HEK293 (cell line): ENCODE measurements at regions not wholly inside any gene's neighbourhood (a gene's known extent, or its start where the extent isn't known, plus 50 kb on each side); places are given as distances from the start of the nearest gene placed in this dataset.

Source experiments
- CTCF ChIA-PET: fragments of 350-600 bp; formaldehyde crosslinking; extraction: SDS; loops from one replicate; lab custom pipeline; 2021; ENCODE audit warnings: antibody characterized with exemption; lab: Yijun Ruan, JAX
- POLR2A ChIA-PET: fragments of 300-600 bp; formaldehyde crosslinking; extraction: SDS; loops from one replicate; lab custom pipeline; 2020; ENCODE audit warnings: antibody characterized with exemption, inconsistent platforms; lab: Yijun Ruan, JAX
- H3K27ac ChIP-seq: fragments of 200-500 bp; sonication (Bioruptor generic); 2 replicates; pipeline ENCODE4 v1.5.1; 2014; ENCODE audit warnings: low read depth, low read length, control low read depth, inconsistent platforms; ENCODE audit errors: extremely low read depth
- H3K36me3 ChIP-seq, 2 experiments: fragments of 200-500 bp in 1 of 2; sonication (Bioruptor generic) in 1 of 2; 1 replicate in 1 of 2; 2 replicates in 1 of 2; pipeline ENCODE4 v1.5.1; 2014 to 2017; ENCODE audit warnings: inconsistent platforms in 2 of 2, low read length in 2 of 2; ENCODE audit not compliant: control insufficient read depth in 2 of 2, insufficient read depth in 1 of 2
- H3K4me1 ChIP-seq: fragments of 200-500 bp; sonication (Bioruptor generic); 2 replicates; pipeline ENCODE4 v1.5.1; 2014; ENCODE audit warnings: mild to moderate bottlenecking, low read length, inconsistent platforms; ENCODE audit not compliant: control insufficient read depth, insufficient read depth
- H3K4me3 ChIP-seq: 2 replicates; pipeline ENCODE4 v1.5.1; 2011; ENCODE audit warnings: low read depth, mild to moderate bottlenecking, control low read depth, low read length, moderate library complexity
- H3K9me3 ChIP-seq: fragments of 200-500 bp; sonication (Bioruptor generic); 2 replicates; pipeline ENCODE4 v1.5.1; 2014; ENCODE audit warnings: low read depth, low read length, inconsistent platforms; ENCODE audit not compliant: control insufficient read depth, insufficient read depth
- ATF2 ChIP-seq: fragments of 450-650 bp; formaldehyde crosslinking; IDR thresholded peaks from 2 replicates; pipeline ENCODE4 v1.5.1; 2016; ENCODE audit warnings: missing biosample characterization, missing genetic modification characterization, low read depth
- PRDM4 ChIP-seq: fragments of 450-650 bp; formaldehyde crosslinking; IDR thresholded peaks from 2 replicates; pipeline ENCODE4 v1.5.1; 2017; ENCODE audit warnings: missing biosample characterization, missing genetic modification characterization
- SALL2 ChIP-seq: fragments of 450-650 bp; formaldehyde crosslinking; IDR thresholded peaks from 2 replicates; pipeline ENCODE4 v1.5.0; 2017; ENCODE audit warnings: missing biosample characterization, mild to moderate bottlenecking, missing genetic modification characterization, borderline replicate concordance
- SP3 ChIP-seq: fragments of 450-650 bp; formaldehyde crosslinking; IDR thresholded peaks from 2 replicates; pipeline ENCODE4 v1.5.1; 2016; ENCODE audit warnings: missing biosample characterization, missing genetic modification characterization
- ZBTB1 ChIP-seq: fragments of 450-650 bp; formaldehyde crosslinking; IDR thresholded peaks from 2 replicates; pipeline ENCODE4 v1.5.1; 2016; ENCODE audit warnings: missing biosample characterization, missing genetic modification characterization
- ZBTB17 ChIP-seq: fragments of 450-650 bp; formaldehyde crosslinking; IDR thresholded peaks from 2 replicates; pipeline ENCODE4 v1.5.1; 2016; ENCODE audit warnings: missing biosample characterization, missing genetic modification characterization
- ZBTB26 ChIP-seq: fragments of 450-650 bp; formaldehyde crosslinking; optimal IDR thresholded peaks from 2 replicates; pipeline ENCODE3; 2016; ENCODE audit warnings: missing biosample characterization, mild to moderate bottlenecking, missing genetic modification characterization
- ZBTB7A ChIP-seq: fragments of 450-650 bp; formaldehyde crosslinking; IDR thresholded peaks from 2 replicates; pipeline ENCODE4 v1.5.1; 2016; ENCODE audit warnings: low read depth, missing biosample characterization, missing genetic modification characterization
- ZNF148 ChIP-seq: fragments of 450-650 bp; formaldehyde crosslinking; IDR thresholded peaks from 2 replicates; pipeline ENCODE4 v1.5.0; 2017; ENCODE audit warnings: missing biosample characterization, missing genetic modification characterization, borderline replicate concordance
- ZNF16 ChIP-seq: fragments of 450-650 bp; formaldehyde crosslinking; IDR thresholded peaks from 2 replicates; pipeline ENCODE4 v1.5.1; 2016; ENCODE audit warnings: low read depth, missing biosample characterization, missing genetic modification characterization
- ZNF350 ChIP-seq: fragments of 450-650 bp; formaldehyde crosslinking; IDR thresholded peaks from 2 replicates; pipeline ENCODE4 v1.5.0; 2017; ENCODE audit warnings: missing biosample characterization, mild to moderate bottlenecking, missing genetic modification characterization
- ZNF549 ChIP-seq: fragments of 450-650 bp; IDR thresholded peaks from 2 replicates; pipeline ENCODE4 v1.5.1; 2018; ENCODE audit warnings: missing biosample characterization, missing genetic modification characterization, mild to moderate bottlenecking, inconsistent platforms, moderate library complexity
- ZNF626 ChIP-seq: fragments of 450-650 bp; sonication (Bioruptor Pico); formaldehyde crosslinking; IDR thresholded peaks from 2 replicates; pipeline ENCODE4 v1.5.1; 2018; ENCODE audit warnings: missing biosample characterization, missing genetic modification characterization, inconsistent platforms
- ZNF658 ChIP-seq: fragments of 450-650 bp; formaldehyde crosslinking; IDR thresholded peaks from 2 replicates; pipeline ENCODE4; 2016; ENCODE audit warnings: missing biosample characterization, missing genetic modification characterization
- ZNF843 ChIP-seq: fragments of 450-650 bp; formaldehyde crosslinking; IDR thresholded peaks from 2 replicates; pipeline ENCODE4 v1.5.1; 2016; ENCODE audit warnings: missing biosample characterization, missing genetic modification characterization

- no peak for TF ChIP-seq ZNF843
- TF ChIP-seq ZNF350 = no peak
- TF ChIP-seq SP3 = no peak
Observed at GRCh38 chr17:54527941-54528340, 372.7 kb upstream of the TOM1L1 start (continued).

GRCh38 chr17:54530398-54530797 lies 370.3 kb upstream of the TOM1L1 start:
- CTCF ChIA-PET = interaction anchor here (0.8 kb wide), 1 partner anchor 638 kb away, joined by 3 read pairs; no protein-coding TSS in a partner anchor
- POLR2A ChIA-PET = no interaction called here
- no peak overlapping the region for H3K27ac ChIP-seq
- TF ChIP-seq ZBTB7A (no peak), ATF2 (tag by site-specific recombination) (no peak), ZNF148 (tag by site-specific recombination) (no peak), ZBTB17 (tag by site-specific recombination) (no peak), ZNF658 (no peak), ZNF16 (tag by site-specific recombination) (no peak)
- H3K36me3 ChIP-seq = no peaks in the 10 kb centered on the region
- no peaks in the 10 kb centered on the region for H3K9me3 ChIP-seq
- no peaks in the 10 kb centered on the region for H3K4me1 ChIP-seq
- H3K4me3 ChIP-seq = no peak overlapping the region

- no peak overlapping the region for H3K4me3 ChIP-seq
- no peak for TF ChIP-seq SALL2
- TF ChIP-seq ZNF626 (tag by site-specific recombination) = no peak
- no peak for TF ChIP-seq ZNF549 (tag by site-specific recombination)
- TF ChIP-seq ZBTB26 = no peak
- no peak for TF ChIP-seq PRDM4 (tag by site-specific recombination)
- TF ChIP-seq ZBTB1 (tag by site-specific recombination) = no peak
- ChIA-PET POLR2A (no interaction called here), CTCF (no interaction called here)
- H3K9me3 ChIP-seq = no peaks in the 10 kb centered on the region
- no peak overlapping the region for H3K27ac ChIP-seq
- H3K36me3 ChIP-seq = no peaks in the 10 kb centered on the region
- H3K4me1 ChIP-seq = no peaks in the 10 kb centered on the region
Observed at GRCh38 chr17:54536306-54536705, 364.3 kb upstream of the TOM1L1 start.
